Adrenal gland (tissue), 5 donors: ENCODE measurements at regions not wholly inside any gene's neighbourhood (a gene's known extent, or its start where the extent isn't known, plus 50 kb on each side); places are given as distances from the start of the nearest gene placed in this dataset.

Experiments
- CTCF ChIP-seq, 6 experiments: fragments of 450-650 bp in 4 of 6; fragments of 200-600 bp in 2 of 6; sonication (generic) in 1 of 6; IDR thresholded peaks; 1 replicate in 5 of 6; 2 replicates in 1 of 6; pipeline versions ENCODE4 v1.5.1 to v1.8.0; 2016 to 2021; ENCODE audit warnings: antibody characterized with exemption in 6 of 6, mild to moderate bottlenecking in 2 of 6, moderate library complexity in 1 of 6
- POLR2A ChIP-seq, 2 donors: fragments of 450-650 bp; IDR thresholded peaks; one replicate each; pipeline ENCODE4 v1.6.1; 2017; ENCODE audit warnings: antibody characterized with exemption in 2 of 2, mild to moderate bottlenecking in 2 of 2, moderate library complexity in 1 of 2
- donor health status: DM: no; HTN: no; CAD: no.

- TF ChIP-seq CTCF (IDR thresholded peaks at IDR 0.05) (no peak), POLR2A (IDR thresholded peaks at IDR 0.05) (no peak)
Measured at GRCh38 chr5:96287136-96287535, 145.9 kb downstream of the PCSK1 start.
